KG1 (cell line): ENCODE measurements at regions not wholly inside any gene's neighbourhood (a gene's known extent, or its start where the extent isn't known, plus 50 kb on each side); places are given as distances from the start of the nearest gene placed in this dataset.

Source experiments
- DNase-seq: peaks from one replicate; lab custom pipeline; 2025; lab: John Stamatoyannopoulos, UW

DNA sequence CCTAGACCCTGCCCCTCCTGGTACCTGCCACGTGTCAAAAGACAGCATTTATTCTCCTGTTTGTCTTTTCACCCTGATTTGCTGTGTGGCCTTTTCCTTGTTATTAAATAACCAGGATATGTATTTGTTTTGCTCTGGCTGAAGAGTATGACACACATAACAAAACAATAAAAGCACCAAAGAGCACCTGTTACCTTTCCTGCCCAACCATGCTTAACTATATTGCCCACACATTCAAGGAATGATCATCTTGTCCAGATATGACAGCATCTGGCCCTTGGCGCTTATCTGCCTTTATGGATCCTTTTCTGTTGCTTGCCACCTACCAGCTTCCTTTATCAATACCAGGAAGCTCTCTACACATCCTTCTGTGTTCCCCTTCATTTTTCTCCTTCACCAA lies 357.7 kb downstream of the FGFR2 start:
- no peak for DNase-seq

DNA sequence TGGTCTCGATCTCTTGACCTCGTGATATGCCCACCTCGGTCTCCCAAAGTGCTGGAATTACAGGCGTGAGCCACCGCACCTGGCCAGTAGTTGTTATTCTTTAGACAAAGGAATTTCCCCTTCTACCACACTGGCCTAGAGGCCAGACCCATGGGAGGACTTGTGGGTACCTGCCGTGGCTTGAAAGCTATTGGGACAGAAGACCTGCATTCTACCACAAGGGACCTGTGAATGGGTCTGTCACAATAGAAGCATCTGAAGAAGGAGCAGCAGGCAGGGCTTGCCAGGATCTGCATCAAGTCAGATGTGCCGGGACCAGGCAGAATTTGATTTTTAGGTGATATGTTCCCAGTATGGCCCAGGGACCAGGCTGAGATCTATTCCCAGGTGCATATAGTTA lies 356.9 kb downstream of the FGFR2 start:
- no peak for DNase-seq

GRCh38 chr10:121242741-121243608 lies 355.3 kb downstream of the FGFR2 start:
- no peak for DNase-seq

- DNase-seq = no peak
These were observed 354.5 kb downstream of the FGFR2 start for GRCh38 chr10:121243609-121244241.

GRCh38 chr10:121244818-121245217 lies 353.4 kb downstream of the FGFR2 start:
- no peak for DNase-seq

- DNase-seq = no peak
These were observed 352.5 kb downstream of the FGFR2 start for GRCh38 chr10:121245754-121246153.

DNA sequence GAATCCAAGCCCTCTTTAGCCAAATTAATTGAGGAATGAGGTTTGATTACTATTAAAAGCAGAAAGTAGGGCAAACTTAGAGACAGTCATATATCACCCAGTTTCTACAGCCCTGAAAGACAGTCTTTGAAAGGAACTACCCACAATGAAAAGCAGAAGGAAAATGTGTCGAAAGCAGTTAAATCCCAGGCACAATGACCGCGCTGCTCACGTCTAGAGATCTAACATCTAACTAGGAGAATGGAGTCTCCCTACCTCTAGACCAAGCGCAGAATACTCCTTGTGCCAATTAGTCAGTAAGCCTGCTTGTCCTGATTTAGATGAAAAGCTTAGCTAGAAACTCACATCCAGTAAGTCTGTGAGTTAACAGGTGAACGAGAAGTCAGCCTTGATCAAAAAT lies 350.0 kb downstream of the FGFR2 start:
- no peak for DNase-seq

GRCh38 chr10:121250995-121251764 lies 347.1 kb downstream of the FGFR2 start:
- DNase-seq = no peak

DNA sequence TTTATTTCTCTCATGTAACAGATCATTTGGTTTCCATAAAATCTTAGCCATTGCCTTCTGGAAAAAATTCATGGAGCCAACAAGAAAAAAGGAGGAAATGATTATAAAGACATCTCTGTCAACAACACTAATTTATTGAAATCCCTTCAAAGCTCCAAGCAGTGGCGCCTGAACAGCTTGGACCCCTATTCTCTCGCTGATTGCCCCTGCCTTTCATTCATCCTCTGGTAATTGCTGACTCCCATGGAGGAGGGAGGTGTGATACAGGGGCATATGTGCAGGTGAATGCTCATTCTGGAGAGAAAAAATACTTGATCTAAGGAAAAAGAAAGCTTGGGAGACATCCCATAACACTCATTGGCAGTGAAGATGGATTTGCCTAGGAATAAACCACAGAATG lies 345.5 kb downstream of the FGFR2 start:
- no peak for DNase-seq

GRCh38 chr10:121260377-121260776 lies 337.9 kb downstream of the FGFR2 start:
- no peak for DNase-seq

- DNase-seq = no peak
These were observed 336.6 kb downstream of the FGFR2 start for GRCh38 chr10:121261665-121262064.

GRCh38 chr10:121262774-121263430 lies 335.3 kb downstream of the FGFR2 start:
- DNase-seq = no peak

- DNase-seq = no peak
These were observed 334.8 kb downstream of the FGFR2 start for GRCh38 chr10:121263431-121263783.

DNA sequence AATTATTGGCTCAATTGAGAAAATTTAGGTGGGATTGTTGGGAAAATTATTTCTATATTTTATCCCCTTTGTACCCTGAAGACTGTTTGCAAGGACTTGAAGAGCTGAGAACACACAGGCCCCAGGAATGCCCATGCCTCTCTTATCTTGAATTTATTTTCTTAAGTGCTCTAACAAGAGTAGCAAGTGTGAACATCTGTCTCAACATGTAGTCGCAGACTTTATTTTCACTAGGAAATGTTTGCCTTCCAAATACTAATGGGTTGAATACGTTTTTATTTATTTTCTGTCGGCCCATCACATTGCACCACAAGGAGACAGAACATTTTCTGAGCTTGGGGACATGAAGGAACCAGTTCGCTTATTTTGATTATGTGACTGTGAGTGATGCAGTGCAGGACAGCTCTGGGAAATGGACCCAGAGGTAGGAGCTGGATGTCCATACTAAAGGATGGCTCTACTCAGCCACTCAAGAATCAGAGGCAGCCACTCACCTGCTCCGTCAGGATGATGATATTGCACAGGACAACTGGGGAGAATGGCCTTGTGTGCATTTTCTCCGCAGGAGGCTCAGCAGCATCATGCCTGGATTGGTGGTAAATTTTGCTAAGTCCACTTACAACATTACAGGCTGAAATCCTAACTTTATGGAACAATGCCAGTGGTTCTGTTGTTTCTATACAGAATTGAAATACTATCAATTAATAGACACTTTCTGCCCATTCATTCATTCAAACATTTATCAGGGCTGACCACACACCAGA lies 332.7 kb downstream of the FGFR2 start:
- DNase-seq = no peak

- no peak for DNase-seq
These were observed 331.9 kb downstream of the FGFR2 start for GRCh38 chr10:121266370-121266769.

DNA sequence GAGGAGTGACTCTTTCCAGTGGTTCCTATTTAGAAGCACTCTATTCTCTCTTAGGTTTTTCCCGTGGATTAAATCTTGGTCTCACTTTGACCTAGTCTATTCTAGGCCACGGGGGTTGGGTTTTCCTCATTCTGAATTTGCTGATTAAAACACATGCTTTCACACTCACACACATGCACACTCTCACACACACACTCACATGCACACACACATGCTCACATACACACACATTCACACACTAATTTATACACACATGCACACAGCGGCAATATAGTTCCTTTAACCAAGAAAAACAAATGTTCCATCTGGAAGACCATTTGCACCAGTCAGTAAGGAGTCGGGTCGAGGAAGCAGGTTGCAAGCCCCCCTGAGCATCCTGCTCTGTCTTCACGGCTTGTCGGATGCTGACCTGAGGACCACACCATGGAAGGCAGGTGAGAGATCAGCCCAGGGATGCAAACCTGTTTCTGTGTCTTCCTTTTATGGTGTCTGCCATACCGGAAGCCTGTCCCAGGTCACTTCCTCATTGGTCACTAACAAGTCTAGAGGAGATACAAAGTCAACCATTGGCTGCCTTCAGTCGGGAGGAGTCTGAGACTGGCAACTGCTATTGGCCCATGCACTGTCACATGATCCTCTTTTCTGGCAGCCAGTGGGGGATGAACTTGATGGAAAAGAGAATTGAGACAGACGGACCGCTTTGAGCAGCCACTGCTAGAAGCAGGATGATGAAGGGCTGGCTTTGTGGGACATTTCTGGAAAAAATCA lies 330.8 kb downstream of the FGFR2 start:
- DNase-seq = no peak

GRCh38 chr10:121268363-121268762 lies 329.9 kb downstream of the FGFR2 start:
- DNase-seq = no peak

- DNase-seq = no peak
These were observed 329.3 kb downstream of the FGFR2 start for GRCh38 chr10:121268863-121269432.

GRCh38 chr10:121270906-121271305 lies 327.3 kb downstream of the FGFR2 start:
- no peak for DNase-seq

- DNase-seq = no peak
These were observed 322.2 kb downstream of the FGFR2 start for GRCh38 chr10:121276046-121276445.
